ENCODE measurements at regions not wholly inside any gene's neighbourhood (a gene's known extent, or its start where the extent isn't known, plus 50 kb on each side); places are given as distances from the start of the nearest gene placed in this dataset.

- TF ChIP-seq CTCF (IDR thresholded peaks at IDR 0.05; ENCODE audit: poor library complexity, severe bottlenecking) (no peak), RAD21 (conservative IDR thresholded peaks at IDR 0.05) (no peak), SMC3 (conservative IDR thresholded peaks at IDR 0.05; ENCODE audit: poor library complexity) (no peak), TAF1 (IDR thresholded peaks at IDR 0.05; ENCODE audit: low read depth) (no peak)
Observed at GRCh38 chr6:163974322-163974721, 559.8 kb downstream of the QKI start.

Data from neural cell (in vitro differentiated cells).